Bronchial epithelial cell (primary cell): ENCODE measurements at regions not wholly inside any gene's neighbourhood (a gene's known extent, or its start where the extent isn't known, plus 50 kb on each side); places are given as distances from the start of the nearest gene placed in this dataset.

Experiments
- DNase-seq: peaks from one replicate; pipeline ENCODE4 v3.0.0-alpha.2; 2010; ENCODE audit warnings: low read depth
- FAIRE-seq: peaks from 2 replicates; lab custom pipeline; 2011; peaks lifted over from hg19 to GRCh38; lab: Jason Lieb, UNC
- H3K27me3 ChIP-seq: 2 replicates; pipeline ENCODE4 v1.5.1; 2011; ENCODE audit warnings: low read length; ENCODE audit not compliant: control insufficient read depth, insufficient read depth
- H3K36me3 ChIP-seq: 2 replicates; pipeline ENCODE4 v1.5.1; 2011; ENCODE audit warnings: low read length; ENCODE audit not compliant: control insufficient read depth, insufficient read depth
- H3K4me3 ChIP-seq: 2 replicates; pipeline ENCODE4 v1.5.1; 2011; ENCODE audit warnings: mild to moderate bottlenecking, low read depth, low read length, control low read depth
- TF ChIP-seq, protein P1 (sequence below): IDR thresholded peaks from 2 replicates; pipeline ENCODE4 v1.5.1; 2011; ENCODE audit warnings: mild to moderate bottlenecking, moderate library complexity, low read length, control low read depth, inconsistent platforms; ENCODE audit not compliant: insufficient read depth, severe bottlenecking

DNA sequence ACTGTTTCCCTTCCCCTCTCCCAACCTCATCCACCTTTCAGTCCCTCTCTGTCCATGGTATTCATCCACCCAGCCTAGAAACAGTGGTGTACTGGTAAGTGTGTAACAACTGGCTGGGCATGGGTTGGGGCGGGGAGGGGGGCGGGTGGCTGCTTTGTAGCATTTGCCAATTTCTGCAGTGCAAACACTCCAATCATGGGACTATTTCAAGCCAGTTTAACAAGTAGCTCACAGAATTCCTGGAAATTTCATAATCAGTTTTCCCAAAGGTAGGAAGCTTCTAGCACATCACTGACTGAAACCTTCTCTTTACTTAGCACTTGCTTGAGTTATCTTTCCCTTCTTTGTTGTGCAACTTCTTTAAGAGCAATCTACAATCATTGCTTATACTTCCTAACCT lies 100.8 kb upstream of the WASF3 start:
- Histone ChIP-seq H3K27me3 (no peaks in the 10 kb centered on the region), H3K4me3 (no peak overlapping the region), H3K36me3 (no peaks in the 10 kb centered on the region)
- TF ChIP-seq, protein P1, sequence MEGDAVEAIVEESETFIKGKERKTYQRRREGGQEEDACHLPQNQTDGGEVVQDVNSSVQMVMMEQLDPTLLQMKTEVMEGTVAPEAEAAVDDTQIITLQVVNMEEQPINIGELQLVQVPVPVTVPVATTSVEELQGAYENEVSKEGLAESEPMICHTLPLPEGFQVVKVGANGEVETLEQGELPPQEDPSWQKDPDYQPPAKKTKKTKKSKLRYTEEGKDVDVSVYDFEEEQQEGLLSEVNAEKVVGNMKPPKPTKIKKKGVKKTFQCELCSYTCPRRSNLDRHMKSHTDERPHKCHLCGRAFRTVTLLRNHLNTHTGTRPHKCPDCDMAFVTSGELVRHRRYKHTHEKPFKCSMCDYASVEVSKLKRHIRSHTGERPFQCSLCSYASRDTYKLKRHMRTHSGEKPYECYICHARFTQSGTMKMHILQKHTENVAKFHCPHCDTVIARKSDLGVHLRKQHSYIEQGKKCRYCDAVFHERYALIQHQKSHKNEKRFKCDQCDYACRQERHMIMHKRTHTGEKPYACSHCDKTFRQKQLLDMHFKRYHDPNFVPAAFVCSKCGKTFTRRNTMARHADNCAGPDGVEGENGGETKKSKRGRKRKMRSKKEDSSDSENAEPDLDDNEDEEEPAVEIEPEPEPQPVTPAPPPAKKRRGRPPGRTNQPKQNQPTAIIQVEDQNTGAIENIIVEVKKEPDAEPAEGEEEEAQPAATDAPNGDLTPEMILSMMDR, result no peak
- no peak for DNase-seq
- no peak for FAIRE-seq

DNA sequence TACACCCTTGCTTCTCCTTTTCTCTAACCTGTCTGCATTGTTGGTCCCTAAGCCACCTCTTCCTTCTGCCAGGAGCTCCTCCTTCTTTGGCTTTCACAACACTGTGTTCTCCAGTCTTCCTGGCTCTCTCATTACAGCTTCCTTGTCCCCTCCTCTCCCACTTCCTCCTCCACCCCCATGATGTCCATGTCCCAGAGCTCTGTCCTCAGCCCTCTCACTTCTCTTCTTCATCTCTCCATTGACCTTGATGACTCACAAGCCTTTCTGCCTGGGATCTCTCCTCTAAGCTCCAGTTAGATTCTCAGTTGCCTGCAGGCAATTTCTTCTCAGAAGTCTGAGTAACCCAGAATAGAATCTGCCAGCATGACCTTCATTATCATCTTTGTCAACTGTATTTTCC lies 100.3 kb upstream of the WASF3 start:
- no peak overlapping the region for H3K4me3 ChIP-seq
- FAIRE-seq, result no peak
- H3K36me3 ChIP-seq, result no peaks in the 10 kb centered on the region
- TF ChIP-seq, protein P1, result no peak
- H3K27me3 ChIP-seq, result no peaks in the 10 kb centered on the region
- DNase-seq, result peak; percentile 52

DNA sequence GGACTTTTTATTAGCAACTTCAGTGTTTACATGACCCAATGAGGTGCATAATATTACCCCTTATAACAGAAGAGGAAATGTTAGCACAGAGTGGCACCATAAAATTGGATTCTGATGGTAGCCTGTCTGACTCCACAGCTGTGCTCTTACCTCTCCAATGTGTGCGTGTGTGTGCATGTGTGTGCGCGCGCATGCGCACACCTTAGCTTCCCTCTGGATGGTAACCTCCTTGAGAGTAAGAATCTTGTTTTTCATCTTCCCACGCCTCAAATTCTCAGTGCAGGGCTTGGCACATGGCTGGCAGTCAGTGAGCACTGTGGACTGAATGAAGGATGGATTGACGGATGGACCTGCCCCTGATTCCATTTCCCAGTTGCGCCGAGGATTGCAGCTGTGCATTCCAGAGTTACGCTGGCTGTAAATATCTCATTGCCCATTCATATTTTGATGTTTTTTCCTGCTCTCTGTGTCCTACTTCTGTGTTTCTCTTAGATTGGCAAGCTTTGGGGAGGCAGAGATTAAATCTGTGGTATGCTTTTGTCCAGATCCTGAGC lies 99.2 kb upstream of the WASF3 start:
- TF ChIP-seq, protein P1, result no peak
- H3K27me3 ChIP-seq, result no peaks in the 10 kb centered on the region
- DNase-seq (no peak), FAIRE-seq (no peak)
- H3K36me3 ChIP-seq, result no peaks in the 10 kb centered on the region
- H3K4me3 ChIP-seq, result no peak overlapping the region

DNA sequence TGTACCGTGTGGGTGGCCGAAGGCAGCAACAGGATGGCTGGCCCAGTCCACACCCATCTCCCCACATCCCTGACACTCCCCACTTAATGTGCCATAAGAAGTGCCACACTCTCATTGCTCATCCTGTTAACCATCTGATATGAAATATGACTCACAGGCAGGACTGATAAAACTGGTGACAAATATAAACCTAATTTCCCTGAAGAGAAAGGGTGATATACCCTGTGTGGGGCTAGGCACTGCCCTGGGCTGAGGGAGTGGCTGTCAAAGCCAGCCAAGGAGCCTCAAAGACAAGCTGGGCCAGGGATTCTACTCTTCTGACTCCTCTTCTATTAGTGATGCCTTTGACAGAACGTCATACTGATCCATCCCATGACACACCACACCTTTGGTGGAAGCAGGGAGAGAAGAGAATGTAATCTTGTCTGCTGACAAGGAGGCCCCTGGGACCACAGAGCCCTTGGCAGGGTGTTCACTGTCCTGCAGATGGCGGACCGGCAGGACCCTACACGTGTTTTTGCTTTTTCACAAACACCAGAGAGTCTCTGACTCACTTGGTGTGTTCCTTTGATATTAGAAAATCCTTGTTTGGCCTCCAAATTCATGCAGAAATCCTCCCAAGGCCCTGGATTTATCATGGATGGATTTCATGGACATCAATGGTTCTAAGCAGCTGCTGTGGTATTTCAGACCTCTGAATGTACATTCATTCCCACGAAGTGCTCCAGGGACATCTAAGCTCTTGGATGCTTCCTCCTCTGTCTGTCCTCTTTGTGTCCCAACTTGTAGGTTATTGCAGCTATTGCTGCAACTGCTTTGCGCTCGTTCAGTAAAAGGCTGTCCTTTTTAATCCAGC lies 98.0 kb upstream of the WASF3 start:
- Histone ChIP-seq H3K4me3 (no peak overlapping the region), H3K36me3 (no peaks in the 10 kb centered on the region), H3K27me3 (no peaks in the 10 kb centered on the region)
- peak; percentile 10 for DNase-seq
- FAIRE-seq, result no peak
- TF ChIP-seq, protein P1, result no peak

DNA sequence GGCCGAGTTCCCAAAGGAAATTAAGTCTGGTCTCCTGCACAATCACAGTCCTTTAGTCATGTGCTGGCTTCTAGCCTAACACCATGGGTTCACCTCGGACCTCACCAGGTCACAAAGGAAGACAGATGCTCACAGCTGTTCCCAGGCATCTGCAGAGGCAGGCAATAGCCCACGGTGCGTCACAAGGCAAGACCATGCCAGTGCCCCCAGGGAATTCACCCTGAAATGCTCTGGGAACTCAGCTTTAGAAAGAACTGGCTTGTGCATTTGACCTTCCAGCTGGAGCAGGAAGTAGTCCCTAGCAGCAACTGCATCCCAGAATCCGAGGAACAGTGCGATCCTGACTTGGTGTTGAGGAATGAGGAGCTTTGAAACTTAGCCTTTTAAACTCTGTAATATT lies 96.8 kb upstream of the WASF3 start:
- Histone ChIP-seq H3K4me3 (no peak overlapping the region), H3K36me3 (no peaks in the 10 kb centered on the region), H3K27me3 (no peaks in the 10 kb centered on the region)
- FAIRE-seq (no peak), DNase-seq (no peak)
- TF ChIP-seq, protein P1, result no peak
